ENCODE measurements at regions not wholly inside any gene's neighbourhood (a gene's known extent, or its start where the extent isn't known, plus 50 kb on each side); places are given as distances from the start of the nearest gene placed in this dataset.
A peak's percentile ranks its signal among the peaks of the same experiment; 100 is the strongest.

GRCh38 chr6:113690281-113691259 is 166.6 kb upstream of the MARCKS start:
- no peak overlapping the region for H3K4me3 ChIP-seq
- TF ChIP-seq CTCF (IDR thresholded peaks at IDR 0.05) = no peak
- no peak for TF ChIP-seq POLR2A (IDR thresholded peaks at IDR 0.05; ENCODE audit: low read depth)
- no peak for TF ChIP-seq POLR2AphosphoS5 (IDR thresholded peaks at IDR 0.05)
- no peak for TF ChIP-seq EP300 (IDR thresholded peaks at IDR 0.05)
- no peaks in the 10 kb centered on the region for H3K27me3 ChIP-seq
- H3K9me3 ChIP-seq = no peaks in the 10 kb centered on the region
- 76% methylated on average over 5 of the region's 5 CpGs for WGBS
- intact Hi-C loops (cut with DNase I) = no loop called here
- H3K4me1 ChIP-seq = no peaks in the 10 kb centered on the region
- no peak overlapping the region for H3K27ac ChIP-seq (replicated peaks in 1 of 4)
- no peaks in the 10 kb centered on the region for H3K36me3 ChIP-seq
- peak; percentile 8 for DNase-seq (ENCODE audit: extremely low spot score)

- DNase-seq (ENCODE audit: extremely low spot score) = no peak
- Histone ChIP-seq H3K9me3 (no peaks in the 10 kb centered on the region), H3K36me3 (no peaks in the 10 kb centered on the region), H3K4me1 (no peaks in the 10 kb centered on the region), H3K4me3 (no peak overlapping the region), H3K27ac (replicated peaks in 1 of 4) (no peak overlapping the region), H3K27me3 (no peaks in the 10 kb centered on the region)
- intact Hi-C loops (cut with DNase I) = no loop called here
- TF ChIP-seq EP300 (IDR thresholded peaks at IDR 0.05) = no peak
- no peak for TF ChIP-seq POLR2AphosphoS5 (IDR thresholded peaks at IDR 0.05)
- no peak for TF ChIP-seq CTCF (IDR thresholded peaks at IDR 0.05)
- no peak for TF ChIP-seq POLR2A (IDR thresholded peaks at IDR 0.05; ENCODE audit: low read depth)
- WGBS = 92% methylated on average over 4 of the region's 4 CpGs
These were observed 165.9 kb upstream of the MARCKS start for GRCh38 chr6:113691260-113691656.

GRCh38 chr6:113693851-113694250 is 163.3 kb upstream of the MARCKS start:
- intact Hi-C loops (cut with DNase I) = no loop called here
- H3K27me3 ChIP-seq = no peaks in the 10 kb centered on the region
- H3K9me3 ChIP-seq = no peaks in the 10 kb centered on the region
- peak; percentile 21 for DNase-seq (ENCODE audit: extremely low spot score)
- H3K27ac ChIP-seq (replicated peaks in 1 of 4) = no peak overlapping the region
- no peak for TF ChIP-seq CTCF (IDR thresholded peaks at IDR 0.05)
- no peak for TF ChIP-seq POLR2A (IDR thresholded peaks at IDR 0.05; ENCODE audit: low read depth)
- TF ChIP-seq POLR2AphosphoS5 (IDR thresholded peaks at IDR 0.05) = no peak
- TF ChIP-seq EP300 (IDR thresholded peaks at IDR 0.05) = no peak
- 96% methylated on average over 1 of the region's 1 CpG for WGBS
- no peak overlapping the region for H3K4me3 ChIP-seq
- no peaks in the 10 kb centered on the region for H3K36me3 ChIP-seq
- no peaks in the 10 kb centered on the region for H3K4me1 ChIP-seq

- Histone ChIP-seq H3K4me1 (no peaks in the 10 kb centered on the region), H3K9me3 (no peaks in the 10 kb centered on the region), H3K4me3 (no peak overlapping the region), H3K27me3 (no peaks in the 10 kb centered on the region), H3K27ac (replicated peaks in 1 of 4) (no peak overlapping the region), H3K36me3 (no peaks in the 10 kb centered on the region)
- 77% methylated on average over 2 of the region's 2 CpGs for WGBS
- intact Hi-C loops (cut with DNase I) = no loop called here
- DNase-seq (ENCODE audit: extremely low spot score) = peak; percentile 17
- TF ChIP-seq POLR2A (IDR thresholded peaks at IDR 0.05; ENCODE audit: low read depth) = no peak
- no peak for TF ChIP-seq POLR2AphosphoS5 (IDR thresholded peaks at IDR 0.05)
- TF ChIP-seq CTCF (IDR thresholded peaks at IDR 0.05) = no peak
- TF ChIP-seq EP300 (IDR thresholded peaks at IDR 0.05) = no peak
These were observed 162.7 kb upstream of the MARCKS start for GRCh38 chr6:113694278-113695077.
